Spinal cord (tissue), 9 donors: ENCODE measurements at regions not wholly inside any gene's neighbourhood (a gene's known extent, or its start where the extent isn't known, plus 50 kb on each side); places are given as distances from the start of the nearest gene placed in this dataset.

Source experiments
- DNase-seq, 6 donors: peaks; one replicate each; pipeline versions ENCODE4 v3.0.0 to v3.0.0-alpha.2; 2013 to 2015; ENCODE audit warnings: low spot score in 6 of 6, low read depth in 4 of 6
- H3K27ac ChIP-seq: one replicate; pipeline ENCODE4 v1.5.1; 2013; ENCODE audit warnings: low read depth, low read length, control low read depth
- H3K27me3 ChIP-seq: one replicate; pipeline ENCODE4 v1.6.1; 2013; ENCODE audit warnings: low read length; ENCODE audit not compliant: control insufficient read depth, insufficient read depth
- H3K36me3 ChIP-seq: one replicate; pipeline ENCODE4 v1.6.1; 2013; ENCODE audit warnings: low read length; ENCODE audit not compliant: control insufficient read depth, insufficient read depth
- H3K4me1 ChIP-seq: one replicate; pipeline ENCODE4 v1.6.1; 2013; ENCODE audit warnings: low read length; ENCODE audit not compliant: control insufficient read depth, insufficient read depth
- H3K4me3 ChIP-seq: one replicate; pipeline ENCODE4 v1.5.1; 2013; ENCODE audit warnings: low read depth, low read length, control low read depth
- H3K9me3 ChIP-seq: one replicate; pipeline ENCODE4 v1.6.1; 2013; ENCODE audit warnings: low read length; ENCODE audit not compliant: control insufficient read depth, insufficient read depth
- WGBS: methylation state at CpG from one replicate; pipeline ENCODE4 v1.1.5; 2013; ENCODE audit warnings: missing lambda C conversion rate; ENCODE audit not compliant: insufficient coverage; 5-methylcytosine and 5-hydroxymethylcytosine counted together
- donor health status: healthy.

DNA sequence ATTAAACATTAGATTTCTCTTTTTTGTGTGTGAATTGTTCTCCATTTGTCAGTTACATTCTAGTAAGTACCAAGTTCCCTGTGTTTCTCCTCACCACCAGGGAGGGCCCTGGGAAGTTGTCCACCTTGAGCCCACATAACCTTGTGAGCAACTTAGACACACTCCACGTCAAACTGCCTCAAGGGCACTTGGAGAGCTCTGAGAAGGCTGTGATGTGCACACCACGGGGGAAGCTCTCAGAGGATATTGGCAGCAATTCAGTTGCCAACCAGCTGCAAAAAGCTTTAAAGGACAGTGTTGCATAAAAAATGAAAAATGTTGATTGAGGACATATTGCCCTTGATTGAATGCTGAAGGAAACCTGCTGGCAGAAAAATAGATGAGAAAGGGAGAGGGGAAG is 743.6 kb downstream of the RNF144A start:
- no peak for DNase-seq
- H3K27ac ChIP-seq = no peak overlapping the region
- H3K36me3 ChIP-seq = no peaks in the 10 kb centered on the region
- H3K4me3 ChIP-seq = no peak overlapping the region
- no peaks in the 10 kb centered on the region for H3K9me3 ChIP-seq
- WGBS = 76% methylated on average over 2 of the region's 2 CpGs
- H3K4me1 ChIP-seq = no peaks in the 10 kb centered on the region
- H3K27me3 ChIP-seq = no peaks in the 10 kb centered on the region

DNA sequence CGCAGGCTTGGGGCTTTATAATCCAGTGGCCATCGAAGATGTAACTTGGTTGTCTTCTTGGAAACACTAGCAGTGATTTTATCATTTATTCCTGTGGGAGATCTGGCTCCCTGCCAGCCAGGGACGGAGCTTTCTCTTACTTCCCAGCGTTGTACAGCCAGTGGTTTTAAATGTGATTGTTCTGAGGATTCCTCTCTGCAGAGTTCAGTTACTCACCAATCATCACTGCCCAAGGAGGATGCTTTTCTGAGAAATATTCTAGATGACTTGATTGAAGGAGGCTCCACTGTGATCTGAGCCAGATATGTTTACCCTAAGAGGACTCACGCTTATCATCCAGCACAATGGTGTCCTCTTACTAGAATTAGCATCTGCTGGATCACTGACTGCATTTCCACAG is 744.3 kb downstream of the RNF144A start:
- no peak for DNase-seq
- WGBS = 82% methylated on average over 3 of the region's 5 CpGs
- no peaks in the 10 kb centered on the region for H3K27me3 ChIP-seq
- H3K27ac ChIP-seq = no peak overlapping the region
- no peaks in the 10 kb centered on the region for H3K4me1 ChIP-seq
- no peaks in the 10 kb centered on the region for H3K36me3 ChIP-seq
- no peak overlapping the region for H3K4me3 ChIP-seq
- H3K9me3 ChIP-seq = no peaks in the 10 kb centered on the region

DNA sequence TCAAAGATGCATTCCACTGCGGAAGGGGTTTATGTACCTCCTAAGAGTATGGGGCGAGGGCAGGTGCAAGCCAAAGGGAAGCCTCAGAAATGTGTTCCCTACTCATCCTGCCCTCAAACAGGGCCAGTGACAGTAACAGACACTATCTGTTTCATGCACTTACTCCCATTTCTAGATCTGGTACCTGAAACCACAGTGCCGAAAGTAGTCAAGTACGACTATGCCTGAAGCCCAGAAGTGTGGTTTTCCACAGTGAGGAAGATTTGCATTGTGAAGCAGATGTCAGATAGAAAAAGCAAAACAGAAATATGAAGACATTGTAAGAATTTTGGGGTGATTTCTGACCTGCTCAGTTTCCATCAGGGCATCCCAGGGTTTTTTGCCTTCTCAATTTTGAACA is 748.7 kb downstream of the RNF144A start:
- Histone ChIP-seq H3K27me3 (no peaks in the 10 kb centered on the region), H3K9me3 (no peaks in the 10 kb centered on the region), H3K27ac (no peak overlapping the region), H3K4me1 (no peaks in the 10 kb centered on the region), H3K36me3 (no peaks in the 10 kb centered on the region), H3K4me3 (no peak overlapping the region)
- DNase-seq = no peak
- 93% methylated on average over 3 of the region's 4 CpGs for WGBS

DNA sequence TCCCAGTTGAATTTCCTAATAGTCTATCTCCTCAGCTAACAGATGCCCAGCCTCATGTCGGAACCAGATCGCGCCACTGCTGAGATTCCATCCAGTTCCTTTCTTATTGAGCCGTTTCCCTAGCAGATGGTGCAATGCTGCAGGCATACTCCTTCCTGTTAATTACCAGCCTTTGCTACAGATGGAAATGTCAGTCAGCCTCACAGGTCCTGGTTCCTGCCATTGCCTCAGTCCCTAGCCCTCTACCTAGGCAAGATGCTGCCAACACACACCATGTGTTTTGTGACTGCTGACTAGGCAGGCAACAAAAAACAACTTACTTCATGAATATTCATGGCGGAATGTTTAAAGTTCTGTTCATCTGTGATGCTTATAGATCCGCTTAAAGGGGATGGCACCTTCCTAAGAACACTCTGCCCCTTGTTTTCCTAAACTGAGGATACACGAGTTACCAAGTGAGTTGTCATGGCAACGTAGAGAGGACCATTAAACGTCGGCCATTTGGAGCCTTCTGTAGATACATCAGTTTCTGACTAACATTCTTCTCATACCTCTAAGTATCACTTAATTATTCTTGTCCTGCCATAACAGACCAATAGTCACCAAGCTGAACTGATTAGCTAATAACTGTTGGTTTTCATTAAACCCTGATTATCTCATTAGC is 749.5 kb downstream of the RNF144A start:
- Histone ChIP-seq H3K36me3 (no peaks in the 10 kb centered on the region), H3K27ac (no peak overlapping the region), H3K4me3 (no peak overlapping the region), H3K27me3 (no peaks in the 10 kb centered on the region), H3K9me3 (no peaks in the 10 kb centered on the region), H3K4me1 (no peaks in the 10 kb centered on the region)
- peak in 5 of 6 donors; percentile 24 to 97 (median 42) for DNase-seq
- WGBS = 38% methylated on average over 8 of the region's 10 CpGs

DNA sequence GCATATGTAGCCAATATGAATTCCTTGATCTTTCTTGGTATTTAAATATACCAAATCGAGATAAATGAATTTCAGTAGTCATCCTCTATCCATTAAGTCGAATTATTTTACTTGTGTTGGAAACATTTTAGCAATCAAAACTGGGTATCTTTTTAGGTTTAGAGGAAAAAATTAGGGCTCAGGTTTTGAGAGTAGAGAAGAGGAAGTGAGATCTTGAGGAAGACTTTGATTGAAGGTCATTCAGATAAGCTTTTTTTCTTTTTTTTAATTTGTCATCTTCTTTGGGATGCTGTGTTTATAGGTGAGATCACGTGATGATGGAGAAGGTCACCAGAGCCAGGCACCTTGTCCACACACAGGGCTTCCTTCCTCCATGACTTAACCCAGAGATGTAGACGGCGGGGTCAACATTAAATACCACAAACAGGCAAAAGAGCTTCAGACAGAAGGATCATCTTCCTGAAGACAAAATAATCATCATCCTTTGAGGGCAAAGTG is 750.1 kb downstream of the RNF144A start:
- WGBS = no CpG with 5 or more reads among the region's 5 CpGs
- Histone ChIP-seq H3K27me3 (no peaks in the 10 kb centered on the region), H3K9me3 (no peaks in the 10 kb centered on the region), H3K4me1 (no peaks in the 10 kb centered on the region), H3K36me3 (no peaks in the 10 kb centered on the region), H3K4me3 (no peak overlapping the region), H3K27ac (no peak overlapping the region)
- DNase-seq = no peak

DNA sequence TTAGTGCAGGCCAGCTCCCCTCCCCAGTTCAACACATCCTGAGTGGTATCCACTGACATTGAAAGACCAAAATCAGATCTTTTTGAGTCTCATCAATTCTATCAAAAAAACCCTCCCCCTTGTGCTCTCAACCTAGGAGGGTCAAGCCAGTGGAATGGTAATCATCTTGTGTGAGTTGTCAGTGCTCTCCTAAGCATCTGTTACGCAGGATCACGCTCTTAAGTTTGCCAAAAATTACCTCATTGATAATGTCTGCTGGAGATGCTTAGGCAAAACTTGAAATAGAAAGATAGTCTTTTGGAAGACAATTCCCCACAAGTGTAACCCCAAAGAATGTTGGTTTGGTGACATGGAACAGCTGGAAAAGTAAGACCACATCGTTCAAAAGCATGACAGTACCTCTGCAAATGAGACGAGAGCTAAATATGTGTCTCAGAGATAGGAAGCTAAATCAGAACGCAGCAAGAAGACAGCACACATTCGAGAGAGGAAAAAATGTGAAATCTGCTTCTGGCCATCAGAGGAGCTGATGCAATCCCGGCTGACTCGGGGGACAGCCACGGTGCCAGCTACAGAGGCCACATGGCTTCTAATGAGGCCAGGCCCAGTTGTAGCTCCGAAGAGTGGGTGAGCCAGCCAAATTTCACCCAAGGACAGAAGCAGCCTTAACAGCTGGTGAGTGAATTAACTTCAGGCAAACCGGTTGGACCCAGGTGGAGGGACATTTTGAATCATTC is 753.9 kb downstream of the RNF144A start:
- Histone ChIP-seq H3K27ac (no peak overlapping the region), H3K36me3 (no peaks in the 10 kb centered on the region), H3K4me1 (no peaks in the 10 kb centered on the region), H3K27me3 (no peaks in the 10 kb centered on the region), H3K9me3 (no peaks in the 10 kb centered on the region), H3K4me3 (no peak overlapping the region)
- peak in 1 of 6 donors; percentile 25 for DNase-seq
- 67% methylated on average over 9 of the region's 11 CpGs for WGBS

DNA sequence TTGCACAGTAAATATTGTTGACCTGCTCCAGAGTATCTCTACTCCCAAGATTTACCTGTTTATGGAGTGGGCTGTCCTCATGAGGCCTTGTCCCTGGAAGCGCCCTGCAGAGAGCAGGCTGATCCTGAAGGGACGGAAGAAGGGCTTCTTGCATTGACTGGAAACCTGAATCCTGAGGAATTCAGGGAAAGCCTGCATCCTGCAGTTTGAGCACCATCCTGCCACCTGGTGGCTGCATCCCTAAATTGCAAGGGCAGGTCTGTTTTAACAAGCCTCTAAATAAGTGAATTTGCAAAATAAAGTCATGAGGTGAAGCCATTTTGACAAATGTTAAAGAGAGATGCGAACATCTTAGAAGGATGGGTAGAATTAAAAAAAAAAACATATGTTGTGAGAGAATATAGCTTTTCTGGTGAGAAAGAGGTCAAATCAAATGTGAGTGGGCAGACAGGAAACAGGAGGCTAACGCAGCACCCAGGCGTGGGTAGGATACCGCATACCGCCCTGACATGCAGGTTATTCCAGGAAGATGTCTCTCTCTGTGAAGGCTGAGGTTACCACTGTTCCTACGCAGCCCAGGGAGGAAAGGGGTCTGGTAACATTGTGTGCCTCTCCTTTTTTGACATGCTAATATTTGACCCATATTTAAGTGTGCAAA is 754.9 kb downstream of the RNF144A start:
- H3K4me1 ChIP-seq = no peaks in the 10 kb centered on the region
- H3K27me3 ChIP-seq = no peaks in the 10 kb centered on the region
- H3K27ac ChIP-seq = no peak overlapping the region
- peak in 2 of 6 donors; percentile 44 to 56 for DNase-seq
- no peaks in the 10 kb centered on the region for H3K36me3 ChIP-seq
- no peak overlapping the region for H3K4me3 ChIP-seq
- H3K9me3 ChIP-seq = no peaks in the 10 kb centered on the region
- 90% methylated on average over 6 of the region's 8 CpGs for WGBS

DNA sequence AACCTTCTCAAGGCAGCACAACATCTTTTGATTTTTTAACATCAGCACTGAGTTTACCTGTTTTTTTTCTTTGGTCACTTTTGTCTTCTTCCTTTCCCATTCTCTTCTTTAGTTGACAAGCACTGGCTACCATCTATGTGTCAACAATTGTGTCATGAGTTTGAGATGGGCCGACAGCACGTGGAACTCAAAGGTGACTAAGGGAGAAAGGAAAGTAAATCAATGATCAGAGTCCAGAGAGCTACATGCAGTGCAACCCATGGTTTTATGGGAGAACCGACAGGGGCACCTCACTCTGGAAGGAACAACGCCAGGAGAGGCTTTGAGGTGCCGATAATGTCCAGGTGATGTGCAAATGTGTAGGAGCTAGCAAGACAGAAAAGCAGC is 755.5 kb downstream of the RNF144A start:
- H3K4me1 ChIP-seq = no peaks in the 10 kb centered on the region
- H3K9me3 ChIP-seq = no peaks in the 10 kb centered on the region
- no peaks in the 10 kb centered on the region for H3K36me3 ChIP-seq
- 99% methylated on average over 4 of the region's 5 CpGs for WGBS
- no peak overlapping the region for H3K27ac ChIP-seq
- no peak for DNase-seq
- H3K4me3 ChIP-seq = no peak overlapping the region
- no peaks in the 10 kb centered on the region for H3K27me3 ChIP-seq

DNA sequence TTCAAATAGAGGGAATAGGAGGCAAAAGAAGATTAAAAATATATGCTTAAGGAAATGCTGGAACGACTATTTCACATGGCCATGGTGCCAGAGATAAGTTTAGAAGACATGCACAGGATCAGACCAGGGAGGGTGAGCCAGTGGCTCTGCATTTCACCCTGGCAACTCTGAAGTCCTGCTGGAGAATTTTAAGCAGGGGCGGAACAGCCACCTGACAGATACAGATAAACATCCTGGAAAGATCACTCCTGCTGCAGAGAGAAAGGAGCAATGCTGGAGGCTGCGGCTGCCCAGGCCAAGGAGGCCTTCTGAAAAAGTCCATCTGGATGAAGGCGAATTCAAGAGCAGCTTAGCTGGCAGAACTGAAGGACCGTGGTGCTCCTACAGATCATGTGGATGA is 755.9 kb downstream of the RNF144A start:
- DNase-seq = no peak
- Histone ChIP-seq H3K36me3 (no peaks in the 10 kb centered on the region), H3K9me3 (no peaks in the 10 kb centered on the region), H3K4me1 (no peaks in the 10 kb centered on the region), H3K4me3 (no peak overlapping the region), H3K27ac (no peak overlapping the region), H3K27me3 (no peaks in the 10 kb centered on the region)
- WGBS = 93% methylated on average over 5 of the region's 5 CpGs
